ENCODE measurements at regions not wholly inside any gene's neighbourhood (a gene's known extent, or its start where the extent isn't known, plus 50 kb on each side); places are given as distances from the start of the nearest gene placed in this dataset.

DNA sequence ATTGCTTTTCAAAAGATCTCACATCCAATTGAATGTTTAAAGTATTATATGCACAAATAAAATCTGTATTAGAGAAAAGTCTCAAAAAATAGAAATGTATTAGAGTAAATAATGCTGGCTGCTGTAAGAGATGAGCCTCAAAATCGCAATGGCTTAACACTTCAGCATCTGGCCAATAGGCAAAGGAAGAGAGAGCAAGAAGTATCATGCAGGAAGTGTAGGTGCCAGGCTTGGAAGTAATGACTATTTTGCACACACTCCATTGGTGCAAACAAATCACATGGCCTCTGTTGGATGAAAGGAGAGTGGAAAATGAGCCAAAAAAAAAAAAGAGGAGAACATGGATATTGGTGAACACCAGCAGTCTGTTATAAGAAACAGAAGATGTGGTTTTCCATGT is 193.0 kb upstream of the E2F8 start:
- H3K9me3 ChIP-seq: no peaks in the 10 kb centered on the region
- DNase-seq: no peak
- H3K4me1 ChIP-seq: peaks cover 15% of the 10 kb centered on the region
- no peak overlapping the region for H3K4me3 ChIP-seq (ENCODE audit: low read depth, low read length)
- BruUV-seq (replicated peaks): no TSS peak
- H3K36me3 ChIP-seq (ENCODE audit: control insufficient read depth, insufficient read depth, low read length): no peaks in the 10 kb centered on the region
- no peak overlapping the region for H3K27ac Mint-ChIP-seq (ENCODE audit: unreplicated experiment)
- H3K27me3 Mint-ChIP-seq (ENCODE audit: insufficient read depth, unreplicated experiment): no peaks in the 10 kb centered on the region
- ChIA-PET CTCF (no interaction called here), POLR2A (no interaction called here)
- no peaks in the 10 kb centered on the region for H3K27me3 ChIP-seq (replicated peaks; ENCODE audit: control insufficient read depth, insufficient read depth, low read length)
- intact Hi-C loops (cut with micrococcal nuclease; ENCODE audit: unreplicated experiment): no loop called here
- H3K9me3 Mint-ChIP-seq (ENCODE audit: unreplicated experiment): peaks cover 9% of the 10 kb centered on the region
- H3K36me3 Mint-ChIP-seq (ENCODE audit: insufficient read depth, unreplicated experiment): no peaks in the 10 kb centered on the region
- TF ChIP-seq CTCF (IDR thresholded peaks at IDR 0.05; ENCODE audit: insufficient read depth in 1 of 2, low read depth in 1 of 2, low read length in 1 of 2, severe bottlenecking in 1 of 2, unreplicated experiment in 1 of 2): no peak
- no peak overlapping the region for H3K4me3 Mint-ChIP-seq (ENCODE audit: unreplicated experiment)
- peaks cover 26% of the 10 kb centered on the region for H3K4me1 Mint-ChIP-seq (ENCODE audit: low read depth, unreplicated experiment)

GRCh38 chr11:19433367-19433766 is 192.6 kb upstream of the E2F8 start:
- Mint-ChIP-seq H3K27me3 (ENCODE audit: insufficient read depth, unreplicated experiment) (no peaks in the 10 kb centered on the region), H3K9me3 (ENCODE audit: unreplicated experiment) (peaks cover 9% of the 10 kb centered on the region), H3K4me3 (ENCODE audit: unreplicated experiment) (no peak overlapping the region), H3K36me3 (ENCODE audit: insufficient read depth, unreplicated experiment) (no peaks in the 10 kb centered on the region), H3K27ac (ENCODE audit: unreplicated experiment) (no peak overlapping the region), H3K4me1 (ENCODE audit: low read depth, unreplicated experiment) (peaks cover 30% of the 10 kb centered on the region)
- intact Hi-C loops (cut with micrococcal nuclease; ENCODE audit: unreplicated experiment): no loop called here
- no peak for DNase-seq
- Histone ChIP-seq H3K4me1 (peaks cover 19% of the 10 kb centered on the region), H3K27me3 (replicated peaks; ENCODE audit: control insufficient read depth, insufficient read depth, low read length) (no peaks in the 10 kb centered on the region), H3K4me3 (ENCODE audit: low read depth, low read length) (no peak overlapping the region), H3K9me3 (no peaks in the 10 kb centered on the region), H3K36me3 (ENCODE audit: control insufficient read depth, insufficient read depth, low read length) (no peaks in the 10 kb centered on the region)
- no peak for TF ChIP-seq CTCF (IDR thresholded peaks at IDR 0.05; ENCODE audit: insufficient read depth in 1 of 2, low read depth in 1 of 2, low read length in 1 of 2, severe bottlenecking in 1 of 2, unreplicated experiment in 1 of 2)
- POLR2A ChIA-PET: no interaction called here
- BruUV-seq (replicated peaks): no TSS peak
- CTCF ChIA-PET: no interaction called here

DNA sequence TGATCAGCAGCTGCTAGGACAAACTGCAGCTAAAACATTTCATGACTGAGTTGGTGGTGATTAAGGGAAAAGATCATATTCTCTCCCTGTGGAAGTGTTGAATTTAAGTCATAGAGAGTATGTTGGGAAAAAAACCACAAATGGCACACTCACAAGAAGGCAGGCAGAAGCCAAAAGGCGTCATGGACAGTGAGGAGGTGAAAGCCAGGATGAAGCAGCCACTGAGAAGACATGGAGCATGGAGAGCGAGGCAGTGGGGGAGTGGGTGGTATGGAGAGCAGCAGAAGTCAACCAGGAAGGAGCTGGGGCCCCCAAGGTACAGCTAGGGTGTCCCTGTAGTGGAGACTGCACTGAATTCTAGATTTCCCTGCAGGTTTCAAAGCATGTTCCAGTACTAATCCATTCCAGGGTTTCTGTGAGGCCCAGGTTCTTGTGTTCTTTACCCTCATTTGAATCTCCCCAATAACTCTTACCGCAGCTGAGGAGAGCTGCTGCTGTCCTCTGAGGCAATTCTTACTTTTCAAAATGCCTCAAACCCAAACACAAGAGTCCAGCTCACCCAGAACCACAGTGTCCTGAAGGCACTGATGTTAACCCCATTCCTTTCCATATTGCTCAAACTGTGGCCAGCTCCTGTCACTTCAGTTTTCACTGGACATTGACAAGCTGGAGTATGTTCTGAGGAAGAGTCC is 191.8 kb upstream of the E2F8 start:
- H3K4me1 Mint-ChIP-seq (ENCODE audit: low read depth, unreplicated experiment): peaks cover 30% of the 10 kb centered on the region
- Histone ChIP-seq H3K27me3 (replicated peaks; ENCODE audit: control insufficient read depth, insufficient read depth, low read length) (no peaks in the 10 kb centered on the region), H3K9me3 (no peaks in the 10 kb centered on the region), H3K36me3 (ENCODE audit: control insufficient read depth, insufficient read depth, low read length) (no peaks in the 10 kb centered on the region), H3K4me3 (ENCODE audit: low read depth, low read length) (no peak overlapping the region), H3K4me1 (peaks cover 20% of the 10 kb centered on the region)
- H3K4me3 Mint-ChIP-seq (ENCODE audit: unreplicated experiment): no peak overlapping the region
- ChIA-PET CTCF (no interaction called here), POLR2A (no interaction called here)
- H3K36me3 Mint-ChIP-seq (ENCODE audit: insufficient read depth, unreplicated experiment): no peaks in the 10 kb centered on the region
- DNase-seq: no peak
- H3K9me3 Mint-ChIP-seq (ENCODE audit: unreplicated experiment): peaks cover 9% of the 10 kb centered on the region
- H3K27ac Mint-ChIP-seq (ENCODE audit: unreplicated experiment): peak overlapping the region; percentile 44
- H3K27me3 Mint-ChIP-seq (ENCODE audit: insufficient read depth, unreplicated experiment): no peaks in the 10 kb centered on the region
- no peak for TF ChIP-seq CTCF (IDR thresholded peaks at IDR 0.05; ENCODE audit: insufficient read depth in 1 of 2, low read depth in 1 of 2, low read length in 1 of 2, severe bottlenecking in 1 of 2, unreplicated experiment in 1 of 2)
- intact Hi-C loops (cut with micrococcal nuclease; ENCODE audit: unreplicated experiment): no loop called here
- BruUV-seq (replicated peaks): no TSS peak

All from Caco-2 (cell line).